CD4-positive, CD25-positive, alpha-beta regulatory T cell (primary cell): ENCODE measurements at regions not wholly inside any gene's neighbourhood (a gene's known extent, or its start where the extent isn't known, plus 50 kb on each side); places are given as distances from the start of the nearest gene placed in this dataset.
A peak's percentile ranks its signal among the peaks of the same experiment; 100 is the strongest.

Source experiments
- ATAC-seq, 2 donors: fragments of 150-1000 bp; cut with Tn5 transposase; one replicate each; pipeline ENCODE4 v1.10.0; 2021; ENCODE audit warnings: low read depth in 2 of 2, moderate number of reproducible peaks in 2 of 2, moderate library complexity in 1 of 2
- DNase-seq, 3 donors: peaks; one replicate each; pipeline versions ENCODE4 v3.0.0 to v3.0.0-alpha.2; 2012 to 2022; ENCODE audit warnings: mixed read lengths in 1 of 3
- H3K27ac ChIP-seq: one replicate; pipeline ENCODE4 v1.7.0; 2013; ENCODE audit warnings: mild to moderate bottlenecking, low read length; ENCODE audit not compliant: insufficient read depth, poor library complexity, severe bottlenecking
- H3K27me3 ChIP-seq: one replicate; pipeline ENCODE4 v1.7.0; 2013; ENCODE audit warnings: low read length; ENCODE audit not compliant: control insufficient read depth, insufficient read depth
- H3K36me3 ChIP-seq: one replicate; pipeline ENCODE4 v1.7.0; 2013; ENCODE audit warnings: mild to moderate bottlenecking, low read length, moderate library complexity; ENCODE audit not compliant: control insufficient read depth, insufficient read depth
- H3K4me1 ChIP-seq: 2 replicates; pipeline ENCODE4 v1.7.0; 2013; ENCODE audit warnings: mild to moderate bottlenecking, low read length; ENCODE audit not compliant: insufficient read depth, control insufficient read depth, poor library complexity, severe bottlenecking
- H3K4me3 ChIP-seq: one replicate; pipeline ENCODE4 v1.7.0; 2013; ENCODE audit warnings: low read depth, mild to moderate bottlenecking, low read length, moderate library complexity
- H3K9me3 ChIP-seq, 2 experiments: 1 replicate in 1 of 2; 2 replicates in 1 of 2; pipeline ENCODE4 v1.7.0; 2013; ENCODE audit warnings: low read length in 2 of 2, mild to moderate bottlenecking in 1 of 2, moderate library complexity in 1 of 2; ENCODE audit not compliant: control insufficient read depth in 2 of 2
- H3K27ac Mint-ChIP-seq, 3 donors: one replicate each; pipeline ENCODE4 v1.8.0; 2020 to 2022; ENCODE audit warnings: mild to moderate bottlenecking in 3 of 3, mixed read lengths in 3 of 3, moderate library complexity in 2 of 3
- H3K27me3 Mint-ChIP-seq: one replicate; pipeline ENCODE4 v1.8.0; 2022; ENCODE audit warnings: mild to moderate bottlenecking, mixed read lengths
- H3K36me3 Mint-ChIP-seq: one replicate; pipeline ENCODE4 v1.8.0; 2020; ENCODE audit warnings: mixed read lengths
- H3K4me1 Mint-ChIP-seq, 4 donors: one replicate each; pipeline ENCODE4 v1.8.0; 2020 to 2022; ENCODE audit warnings: mixed read lengths in 4 of 4, mild to moderate bottlenecking in 1 of 4
- H3K4me3 Mint-ChIP-seq, 4 donors: one replicate each; pipeline ENCODE4 v1.8.0; 2020 to 2022; ENCODE audit warnings: mild to moderate bottlenecking in 4 of 4, mixed read lengths in 4 of 4, moderate library complexity in 3 of 4
- H3K9me3 Mint-ChIP-seq, 7 donors: one replicate each; pipeline ENCODE4 v1.8.0; 2020 to 2022; ENCODE audit warnings: mixed read lengths in 7 of 7, mild to moderate bottlenecking in 3 of 7, moderate library complexity in 2 of 7

DNA sequence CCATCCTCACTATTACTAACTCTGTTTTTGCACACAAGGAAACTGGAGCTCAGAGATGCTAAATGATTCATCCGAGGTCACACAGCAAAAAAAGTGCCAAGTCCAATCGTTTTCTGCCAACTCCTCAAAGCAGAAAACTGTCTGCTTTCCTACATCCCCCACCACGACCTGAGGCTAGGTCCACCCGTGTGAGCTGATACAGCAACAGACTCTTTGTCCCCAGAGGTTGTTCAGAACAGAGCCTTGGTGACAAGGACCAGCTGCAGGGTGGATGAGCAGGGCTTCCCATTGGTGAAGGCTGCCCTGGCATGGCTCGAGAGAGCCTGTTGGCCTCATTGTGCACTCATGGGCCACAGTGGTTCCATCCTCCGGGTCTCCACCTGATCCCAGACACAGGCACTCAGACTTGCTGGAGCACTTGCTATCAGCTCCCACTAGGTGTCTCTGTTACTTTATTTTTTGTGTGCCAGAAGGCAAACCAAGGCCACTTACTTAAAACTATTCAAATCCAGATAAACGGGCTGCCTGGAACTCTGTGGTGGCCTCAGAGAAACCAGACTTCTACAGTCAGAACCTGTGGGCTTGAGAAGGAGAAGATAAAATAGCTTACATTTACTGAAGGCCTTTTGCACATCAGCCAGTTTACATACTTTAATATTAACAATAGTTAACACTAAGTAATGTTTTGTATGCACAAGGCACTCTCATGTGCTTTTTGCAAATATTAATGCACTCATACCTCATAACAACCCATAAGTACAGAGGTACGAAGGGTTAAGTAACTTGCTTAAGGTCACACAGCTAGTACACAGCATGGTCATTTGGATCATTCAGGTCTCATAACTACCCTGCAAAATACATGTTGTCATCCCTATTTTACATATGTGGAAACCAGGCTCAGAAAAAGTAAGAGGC, 62.9 kb upstream of the CTIF start:
- H3K27me3 ChIP-seq = peaks cover 9% of the 10 kb centered on the region
- ATAC-seq = peak in 1 of 2 donors; percentile 34
- no peak overlapping the region for H3K27ac Mint-ChIP-seq
- no peaks in the 10 kb centered on the region for H3K36me3 ChIP-seq
- H3K9me3 Mint-ChIP-seq = peaks cover 0 to 9% (median 3%) of the 10 kb centered on the region in 7 donors
- peak in 1 of 3 donors; percentile 44 for DNase-seq
- no peak overlapping the region for H3K4me3 ChIP-seq
- no peak overlapping the region for H3K4me3 Mint-ChIP-seq
- H3K36me3 Mint-ChIP-seq = no peaks in the 10 kb centered on the region
- peaks cover 30% of the 10 kb centered on the region for H3K27me3 Mint-ChIP-seq
- H3K9me3 ChIP-seq = no peaks in the 10 kb centered on the region
- H3K4me1 Mint-ChIP-seq = no peaks in the 10 kb centered on the region
- no peak overlapping the region for H3K27ac ChIP-seq
- H3K4me1 ChIP-seq = no peaks in the 10 kb centered on the region

DNA sequence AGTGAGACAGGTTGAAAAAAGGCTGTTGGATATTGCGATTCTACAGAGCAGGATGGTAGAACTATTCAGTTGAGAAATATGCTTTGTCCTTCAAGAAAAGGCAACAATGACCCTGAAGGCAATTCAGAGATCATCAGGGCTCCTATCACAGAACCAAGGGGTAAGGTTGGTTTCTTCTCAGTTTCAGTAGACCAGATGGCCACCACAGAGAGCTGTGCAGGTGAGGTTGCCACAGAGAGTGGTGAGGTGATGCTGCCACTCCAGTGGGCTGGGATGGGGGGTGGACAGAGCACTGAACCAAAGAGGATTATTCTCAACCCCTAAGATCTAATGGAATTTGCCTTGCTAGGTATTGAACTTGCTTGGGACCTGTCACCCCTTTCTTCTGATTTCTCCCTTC, 64.6 kb upstream of the ZBTB7C start:
- ATAC-seq (no peak), DNase-seq (no peak)
- Histone ChIP-seq H3K36me3 (no peaks in the 10 kb centered on the region), H3K27me3 (peaks cover 9% of the 10 kb centered on the region), H3K27ac (no peak overlapping the region), H3K9me3 (no peaks in the 10 kb centered on the region), H3K4me1 (no peaks in the 10 kb centered on the region), H3K4me3 (no peak overlapping the region)
- no peaks in the 10 kb centered on the region for H3K36me3 Mint-ChIP-seq
- H3K9me3 Mint-ChIP-seq = peaks cover 0 to 8% (median 3%) of the 10 kb centered on the region in 7 donors
- H3K4me1 Mint-ChIP-seq = no peaks in the 10 kb centered on the region
- H3K4me3 Mint-ChIP-seq = no peak overlapping the region
- H3K27me3 Mint-ChIP-seq = peaks cover 29% of the 10 kb centered on the region
- H3K27ac Mint-ChIP-seq = no peak overlapping the region

DNA sequence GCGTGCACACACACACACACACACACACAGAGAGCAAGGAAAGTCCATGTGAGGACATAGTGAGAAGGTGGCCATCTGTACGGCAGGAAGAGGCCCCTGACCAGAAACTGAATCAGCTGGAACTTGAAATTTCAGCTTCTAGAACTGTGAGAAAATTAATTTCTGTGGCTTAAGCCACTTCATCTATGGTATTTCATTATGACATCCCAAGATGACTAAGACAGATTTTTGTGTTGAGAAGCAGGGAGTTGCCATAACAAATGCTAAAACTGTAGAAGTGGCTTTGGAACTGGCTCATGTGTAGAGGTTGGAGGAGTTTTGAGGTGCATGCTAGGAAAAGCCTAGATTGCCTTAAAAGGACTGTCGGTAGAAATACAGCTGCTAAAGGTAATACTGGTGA, 63.4 kb upstream of the ZBTB7C start:
- H3K27me3 Mint-ChIP-seq = peaks cover 25% of the 10 kb centered on the region
- Histone ChIP-seq H3K27me3 (peaks cover 4% of the 10 kb centered on the region), H3K9me3 (no peaks in the 10 kb centered on the region), H3K4me3 (no peak overlapping the region), H3K36me3 (no peaks in the 10 kb centered on the region), H3K4me1 (no peaks in the 10 kb centered on the region), H3K27ac (no peak overlapping the region)
- H3K4me3 Mint-ChIP-seq = no peak overlapping the region
- no peak for ATAC-seq
- H3K27ac Mint-ChIP-seq = peak overlapping the region in 1 of 3 donors; percentile 61
- no peaks in the 10 kb centered on the region for H3K36me3 Mint-ChIP-seq
- DNase-seq = no peak
- no peaks in the 10 kb centered on the region for H3K4me1 Mint-ChIP-seq
- H3K9me3 Mint-ChIP-seq = peaks cover 0 to 8% (median 0%) of the 10 kb centered on the region in 7 donors

DNA sequence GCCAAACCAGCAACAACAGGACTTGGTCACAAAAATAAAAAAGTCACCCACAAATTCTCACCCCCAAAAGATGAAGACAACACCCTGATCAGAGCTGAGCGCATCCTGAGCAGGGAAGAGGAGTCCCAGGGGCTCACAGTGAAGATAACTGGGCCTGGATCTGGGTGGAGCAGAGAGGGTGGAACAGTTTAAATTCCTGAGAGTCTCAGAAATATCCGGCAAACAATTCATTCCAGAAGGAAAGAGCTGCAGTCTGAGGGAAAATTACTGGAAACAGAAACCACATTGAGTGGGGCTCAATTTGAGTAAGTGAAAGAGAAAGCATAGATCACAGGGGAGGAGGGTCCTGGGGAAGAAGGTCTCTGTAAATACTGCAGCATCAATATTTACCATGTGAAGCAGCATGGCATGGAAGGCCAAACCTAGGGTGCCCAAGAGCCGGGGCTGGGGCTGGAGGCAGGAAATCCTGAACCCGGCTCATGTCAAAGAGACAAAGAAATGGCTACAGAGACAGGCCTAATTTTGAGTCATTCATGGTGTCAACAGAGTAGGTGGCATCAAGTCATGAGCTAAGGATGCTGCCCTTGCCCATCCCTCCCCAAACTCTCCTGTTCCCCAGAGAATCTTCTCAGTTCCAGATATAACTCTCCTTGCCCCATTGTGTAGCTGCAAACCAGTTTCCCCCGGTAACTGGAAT, 61.4 kb upstream of the ZBTB7C start:
- no peak for DNase-seq
- no peaks in the 10 kb centered on the region for H3K9me3 ChIP-seq
- Mint-ChIP-seq H3K27me3 (peaks cover 24% of the 10 kb centered on the region), H3K9me3 (peaks cover 0 to 8% (median 0%) of the 10 kb centered on the region in 7 donors), H3K27ac (peak overlapping the region in 1 of 3 donors; percentile 48), H3K36me3 (no peaks in the 10 kb centered on the region), H3K4me3 (no peak overlapping the region), H3K4me1 (no peaks in the 10 kb centered on the region)
- ATAC-seq = no peak
- H3K4me3 ChIP-seq = no peak overlapping the region
- no peak overlapping the region for H3K27ac ChIP-seq
- H3K36me3 ChIP-seq = no peaks in the 10 kb centered on the region
- peaks cover 4% of the 10 kb centered on the region for H3K27me3 ChIP-seq
- no peaks in the 10 kb centered on the region for H3K4me1 ChIP-seq

DNA sequence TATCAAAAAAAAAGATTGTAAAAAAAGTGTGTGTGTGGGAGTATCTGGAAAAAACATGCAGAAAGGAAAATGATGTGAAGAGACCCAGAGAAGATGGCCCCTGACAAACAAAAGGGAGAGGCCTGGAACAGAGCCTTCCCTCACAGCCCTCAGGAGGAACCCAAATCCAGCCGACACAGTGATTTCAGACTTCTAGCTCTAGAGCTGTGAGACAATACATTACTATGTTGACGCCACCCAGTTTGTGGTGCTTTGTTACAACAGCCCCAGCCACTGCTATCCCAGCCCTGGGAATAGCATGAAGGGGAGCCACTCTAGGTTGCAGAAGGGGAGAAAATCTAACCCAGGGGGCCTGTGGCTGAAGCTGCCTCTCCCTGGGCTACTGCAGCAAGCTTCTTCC, 59.0 kb upstream of the ZBTB7C start:
- Mint-ChIP-seq H3K27ac (no peak overlapping the region), H3K27me3 (peaks cover 29% of the 10 kb centered on the region), H3K4me1 (no peaks in the 10 kb centered on the region), H3K9me3 (peaks cover 0 to 7% (median 0%) of the 10 kb centered on the region in 7 donors), H3K36me3 (no peaks in the 10 kb centered on the region), H3K4me3 (no peak overlapping the region)
- no peak overlapping the region for H3K27ac ChIP-seq
- no peak overlapping the region for H3K4me3 ChIP-seq
- DNase-seq = no peak
- ATAC-seq = no peak
- H3K9me3 ChIP-seq = no peaks in the 10 kb centered on the region
- H3K27me3 ChIP-seq = no peaks in the 10 kb centered on the region
- no peaks in the 10 kb centered on the region for H3K4me1 ChIP-seq
- H3K36me3 ChIP-seq = no peaks in the 10 kb centered on the region

DNA sequence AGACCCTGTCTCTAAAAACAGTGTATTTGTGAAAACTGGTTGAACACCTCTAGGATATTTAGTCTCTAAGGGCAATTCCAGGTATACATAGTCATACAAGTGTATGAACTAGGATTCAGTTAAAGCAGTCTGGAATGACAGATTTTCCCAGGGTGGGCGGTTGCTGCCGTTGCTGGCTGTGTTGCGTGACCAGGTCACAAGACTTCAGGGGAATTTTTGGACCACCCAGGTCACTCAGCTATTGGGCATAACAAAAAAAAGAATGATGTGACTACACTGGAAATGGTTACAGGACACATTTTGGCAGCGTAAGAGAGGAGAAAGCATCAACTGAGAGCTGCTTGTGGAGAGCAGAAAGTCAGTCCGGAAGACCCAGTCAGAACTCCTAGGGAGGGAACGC, 58.0 kb upstream of the ZBTB7C start:
- Histone ChIP-seq H3K36me3 (no peaks in the 10 kb centered on the region), H3K9me3 (no peaks in the 10 kb centered on the region), H3K27me3 (peaks cover 7% of the 10 kb centered on the region), H3K27ac (no peak overlapping the region), H3K4me3 (no peak overlapping the region), H3K4me1 (no peaks in the 10 kb centered on the region)
- ATAC-seq = no peak
- DNase-seq = no peak
- Mint-ChIP-seq H3K36me3 (no peaks in the 10 kb centered on the region), H3K27ac (no peak overlapping the region), H3K4me1 (no peaks in the 10 kb centered on the region), H3K27me3 (peaks cover 33% of the 10 kb centered on the region), H3K4me3 (no peak overlapping the region), H3K9me3 (peaks cover 0 to 4% (median 0%) of the 10 kb centered on the region in 7 donors)

DNA sequence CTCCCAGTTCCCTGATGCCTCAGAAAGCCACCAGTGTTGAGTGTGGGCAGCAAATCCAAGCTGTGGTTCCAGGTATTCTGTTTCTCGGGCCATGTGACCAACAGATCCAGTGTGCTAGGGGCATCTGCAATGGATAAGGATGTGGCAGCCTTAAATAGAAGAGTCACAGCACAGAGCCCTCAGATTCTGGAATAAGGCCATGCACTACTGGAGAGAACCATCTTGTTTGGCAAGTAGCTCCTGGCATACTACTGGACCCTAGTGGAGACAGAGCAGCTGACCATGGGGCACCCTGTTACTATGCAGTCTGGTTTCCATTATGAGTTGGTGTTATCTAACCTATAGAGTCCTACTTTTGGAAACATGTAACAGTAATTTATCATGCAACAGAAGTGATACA, 53.3 kb upstream of the ZBTB7C start:
- H3K27ac ChIP-seq = no peak overlapping the region
- no peaks in the 10 kb centered on the region for H3K9me3 ChIP-seq
- H3K27me3 ChIP-seq = peaks cover 14% of the 10 kb centered on the region
- ATAC-seq (no peak), DNase-seq (no peak)
- Mint-ChIP-seq H3K9me3 (peaks cover 0 to 2% (median 0%) of the 10 kb centered on the region in 7 donors), H3K27ac (no peak overlapping the region), H3K4me3 (no peak overlapping the region), H3K36me3 (no peaks in the 10 kb centered on the region), H3K4me1 (no peaks in the 10 kb centered on the region), H3K27me3 (peaks cover 30% of the 10 kb centered on the region)
- no peak overlapping the region for H3K4me3 ChIP-seq
- no peaks in the 10 kb centered on the region for H3K36me3 ChIP-seq
- H3K4me1 ChIP-seq = no peaks in the 10 kb centered on the region
